ENCODE measurements at regions not wholly inside any gene's neighbourhood (a gene's known extent, or its start where the extent isn't known, plus 50 kb on each side); places are given as distances from the start of the nearest gene placed in this dataset.

- TF ChIP-seq CTCF (IDR thresholded peaks at IDR 0.05) (no peak), POLR2A (IDR thresholded peaks at IDR 0.05) (no peak), POLR2AphosphoS5 (IDR thresholded peaks at IDR 0.05) (no peak)
These were observed 560.7 kb upstream of the NOX3 start for GRCh38 chr6:156016186-156016976.

Measured in breast epithelium (tissue), 3 donors.